ENCODE measurements at regions not wholly inside any gene's neighbourhood (a gene's known extent, or its start where the extent isn't known, plus 50 kb on each side); places are given as distances from the start of the nearest gene placed in this dataset.

DNA sequence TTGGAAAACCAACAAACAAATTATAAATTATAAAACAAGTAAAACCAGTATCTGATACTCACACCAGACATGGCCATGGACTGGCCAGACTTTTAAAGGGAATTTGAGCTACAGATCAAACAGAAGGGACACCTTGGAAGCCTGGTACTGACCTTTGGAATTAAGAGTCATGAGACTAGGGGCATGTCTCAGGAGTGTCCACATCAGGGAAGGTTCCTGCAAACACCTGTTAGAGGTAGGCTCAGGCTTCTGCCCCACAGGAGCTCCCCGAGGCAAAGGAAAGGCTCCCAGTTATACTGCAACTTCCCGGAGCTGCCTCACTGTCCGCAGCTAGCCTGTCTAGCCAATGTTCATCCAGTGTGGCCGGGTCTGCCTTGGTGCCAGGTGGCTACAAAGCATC, 290.1 kb downstream of the BUD13 start:
- Histone ChIP-seq H3K9me3 (no peaks in the 10 kb centered on the region), H3K27me3 (no peaks in the 10 kb centered on the region), H3K4me3 (no peak overlapping the region), H3K4me1 (no peaks in the 10 kb centered on the region), H3K36me3 (no peaks in the 10 kb centered on the region), H3K27ac (no peak overlapping the region)
- no peak for TF ChIP-seq POLR2A (IDR thresholded peaks at IDR 0.05)
- TF ChIP-seq, protein P1, sequence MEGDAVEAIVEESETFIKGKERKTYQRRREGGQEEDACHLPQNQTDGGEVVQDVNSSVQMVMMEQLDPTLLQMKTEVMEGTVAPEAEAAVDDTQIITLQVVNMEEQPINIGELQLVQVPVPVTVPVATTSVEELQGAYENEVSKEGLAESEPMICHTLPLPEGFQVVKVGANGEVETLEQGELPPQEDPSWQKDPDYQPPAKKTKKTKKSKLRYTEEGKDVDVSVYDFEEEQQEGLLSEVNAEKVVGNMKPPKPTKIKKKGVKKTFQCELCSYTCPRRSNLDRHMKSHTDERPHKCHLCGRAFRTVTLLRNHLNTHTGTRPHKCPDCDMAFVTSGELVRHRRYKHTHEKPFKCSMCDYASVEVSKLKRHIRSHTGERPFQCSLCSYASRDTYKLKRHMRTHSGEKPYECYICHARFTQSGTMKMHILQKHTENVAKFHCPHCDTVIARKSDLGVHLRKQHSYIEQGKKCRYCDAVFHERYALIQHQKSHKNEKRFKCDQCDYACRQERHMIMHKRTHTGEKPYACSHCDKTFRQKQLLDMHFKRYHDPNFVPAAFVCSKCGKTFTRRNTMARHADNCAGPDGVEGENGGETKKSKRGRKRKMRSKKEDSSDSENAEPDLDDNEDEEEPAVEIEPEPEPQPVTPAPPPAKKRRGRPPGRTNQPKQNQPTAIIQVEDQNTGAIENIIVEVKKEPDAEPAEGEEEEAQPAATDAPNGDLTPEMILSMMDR (IDR thresholded peaks at IDR 0.05) = no peak
- no peak for DNase-seq

DNA sequence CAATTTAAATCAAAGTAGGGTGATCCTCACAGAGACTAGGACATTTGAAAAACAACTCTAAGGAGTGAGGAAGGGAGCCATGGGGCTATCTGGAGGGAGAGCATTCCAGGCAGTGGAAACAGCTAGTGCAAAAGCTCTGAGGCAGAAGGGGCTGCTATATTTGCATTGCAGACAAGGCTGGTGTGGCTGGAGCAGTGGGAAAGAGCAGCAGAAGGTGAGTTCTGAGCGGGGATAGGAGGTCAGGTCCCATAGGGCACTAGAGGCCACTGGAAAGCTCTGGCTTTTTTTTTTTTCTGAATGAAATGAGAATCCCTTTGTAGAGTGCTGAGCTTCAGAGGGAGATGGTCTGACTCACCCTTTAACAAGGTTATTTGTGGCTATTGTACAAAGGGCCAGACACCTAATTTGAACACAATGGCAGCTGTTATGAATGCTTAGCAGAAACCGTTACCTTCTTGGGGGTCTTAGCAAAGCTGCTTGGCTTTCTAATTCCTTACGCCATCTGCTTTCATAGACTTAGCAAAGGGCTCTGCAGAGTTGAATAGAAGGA, 291.6 kb downstream of the BUD13 start:
- no peak for DNase-seq
- Histone ChIP-seq H3K27ac (no peak overlapping the region), H3K27me3 (no peaks in the 10 kb centered on the region), H3K4me3 (no peak overlapping the region), H3K9me3 (no peaks in the 10 kb centered on the region), H3K4me1 (no peaks in the 10 kb centered on the region), H3K36me3 (no peaks in the 10 kb centered on the region)
- TF ChIP-seq, protein P1 (IDR thresholded peaks at IDR 0.05) = no peak
- TF ChIP-seq POLR2A (IDR thresholded peaks at IDR 0.05) = no peak

DNA sequence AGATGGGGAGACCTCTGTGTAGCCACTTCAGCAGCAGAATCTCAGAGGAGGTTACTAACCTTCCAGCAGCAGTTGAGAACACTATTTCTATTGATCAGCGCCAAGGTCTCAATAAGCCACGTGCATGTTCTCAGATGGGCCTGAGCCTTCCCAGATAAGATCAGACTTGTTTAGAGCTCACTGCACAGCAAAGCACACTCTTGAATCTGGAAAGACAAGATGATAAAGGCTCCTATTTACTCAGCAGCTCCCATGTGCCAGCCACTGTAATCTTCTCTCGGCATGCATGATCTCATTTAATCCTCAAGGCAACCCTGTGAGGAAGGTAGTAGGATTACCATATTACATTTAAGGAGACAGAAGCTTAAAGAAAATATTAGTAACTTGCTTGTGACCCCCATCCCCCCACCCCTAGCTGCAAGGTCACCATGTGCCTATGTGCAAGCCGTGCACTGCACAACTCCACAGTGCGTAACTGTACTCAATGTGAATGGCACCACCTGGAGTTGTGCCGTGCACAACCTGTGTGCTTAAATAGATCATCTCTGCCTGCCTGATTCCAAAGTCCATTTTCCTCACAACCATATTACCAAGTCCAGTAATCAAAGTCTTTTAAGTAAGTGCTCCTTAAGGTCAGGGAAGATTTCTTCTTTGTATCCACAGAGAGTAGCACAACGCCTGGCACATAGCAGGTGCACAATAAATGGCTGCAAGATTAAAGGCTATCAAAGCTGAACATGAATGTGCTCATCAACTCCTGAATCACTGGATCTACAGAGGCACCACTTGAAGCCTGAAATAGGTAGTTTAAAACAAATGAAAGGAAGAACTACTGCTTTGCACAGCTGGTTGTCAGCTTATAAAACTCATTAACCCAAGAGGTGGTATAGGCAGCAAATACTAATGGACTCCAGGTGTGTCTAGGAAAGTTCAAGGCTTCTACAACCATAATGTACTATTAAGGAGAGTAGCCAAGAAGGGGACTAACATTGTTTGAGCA, 293.8 kb downstream of the BUD13 start:
- Histone ChIP-seq H3K4me3 (no peak overlapping the region), H3K27ac (no peak overlapping the region), H3K9me3 (no peaks in the 10 kb centered on the region), H3K27me3 (no peaks in the 10 kb centered on the region), H3K36me3 (no peaks in the 10 kb centered on the region), H3K4me1 (no peaks in the 10 kb centered on the region)
- TF ChIP-seq, protein P1 (IDR thresholded peaks at IDR 0.05) = peak in 1 of 6 experiments; percentile 8
- TF ChIP-seq POLR2A (IDR thresholded peaks at IDR 0.05) = no peak
- no peak for DNase-seq

- H3K27me3 ChIP-seq = no peaks in the 10 kb centered on the region
- no peak for DNase-seq
- H3K4me3 ChIP-seq = no peak overlapping the region
- H3K27ac ChIP-seq = no peak overlapping the region
- no peaks in the 10 kb centered on the region for H3K36me3 ChIP-seq
- no peaks in the 10 kb centered on the region for H3K9me3 ChIP-seq
- H3K4me1 ChIP-seq = no peaks in the 10 kb centered on the region
- TF ChIP-seq, protein P1 (IDR thresholded peaks at IDR 0.05) = no peak
- TF ChIP-seq POLR2A (IDR thresholded peaks at IDR 0.05) = no peak
These were observed 294.6 kb downstream of the BUD13 start for GRCh38 chr11:116478205-116478604.

DNA sequence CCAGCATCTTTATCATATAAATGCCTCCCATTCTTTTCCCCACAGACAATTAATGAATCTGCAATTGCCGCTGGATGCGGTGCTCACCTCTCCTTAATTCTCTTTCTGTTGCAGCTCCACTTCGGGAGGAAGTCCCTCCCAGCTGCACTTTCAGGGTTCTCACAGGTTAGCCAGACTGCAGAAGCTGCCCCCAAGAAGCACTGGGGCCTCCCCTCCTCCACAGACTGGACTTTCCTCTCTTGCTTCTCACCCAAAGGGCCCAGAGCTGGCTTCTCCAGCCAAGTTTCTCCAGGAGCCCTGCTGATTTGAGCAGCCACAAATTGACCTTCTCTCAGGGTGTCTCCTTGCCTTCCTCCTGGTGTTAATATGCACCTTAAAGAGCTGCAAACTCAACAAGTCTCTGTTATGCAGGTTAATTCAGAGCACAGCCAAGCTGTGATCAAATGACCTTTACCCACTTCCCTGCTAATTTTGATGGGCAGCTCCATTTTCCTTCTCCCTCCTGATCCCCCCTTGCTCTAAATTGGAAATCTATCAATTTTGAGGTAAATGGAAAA, 298.9 kb downstream of the BUD13 start:
- Histone ChIP-seq H3K4me1 (no peaks in the 10 kb centered on the region), H3K36me3 (no peaks in the 10 kb centered on the region), H3K27ac (no peak overlapping the region), H3K27me3 (no peaks in the 10 kb centered on the region), H3K4me3 (no peak overlapping the region), H3K9me3 (no peaks in the 10 kb centered on the region)
- TF ChIP-seq, protein P1 (IDR thresholded peaks at IDR 0.05) = no peak
- no peak for TF ChIP-seq POLR2A (IDR thresholded peaks at IDR 0.05)
- DNase-seq = no peak
